HepG2 (cell line): ENCODE measurements at regions not wholly inside any gene's neighbourhood (a gene's known extent, or its start where the extent isn't known, plus 50 kb on each side); places are given as distances from the start of the nearest gene placed in this dataset.

Experiments
- ADNP ChIP-seq: sonication (generic); formaldehyde crosslinking; IDR thresholded peaks from 2 replicates; pipeline ENCODE4 v1.4.0; 2020; ENCODE audit warnings: missing genetic modification reagents
- ISX ChIP-seq: sonication (generic); formaldehyde crosslinking; conservative IDR thresholded peaks from 2 replicates; pipeline ENCODE4 v1.5.0; 2020; ENCODE audit warnings: missing genetic modification reagents
- PBX3 ChIP-seq: sonication (generic); formaldehyde crosslinking; IDR thresholded peaks from 2 replicates; pipeline ENCODE4 v1.8.1; 2023; ENCODE audit warnings: missing genetic modification reagents, inconsistent platforms, borderline replicate concordance
- ZBTB26 ChIP-seq: IDR thresholded peaks from 2 replicates; pipeline ENCODE4 v1.6.1; 2016; ENCODE audit warnings: missing compliant biosample characterization, missing genetic modification reagents, borderline replicate concordance
- ZFP1 ChIP-seq: IDR thresholded peaks from 2 replicates; pipeline ENCODE4 v1.6.1; 2016
- ZFP41 ChIP-seq: sonication (generic); formaldehyde crosslinking; IDR thresholded peaks from 2 replicates; pipeline ENCODE4 v1.4.0; 2020; ENCODE audit warnings: mild to moderate bottlenecking, missing genetic modification reagents, borderline replicate concordance
- ZNF276 ChIP-seq: sonication (generic); formaldehyde crosslinking; IDR thresholded peaks from 2 replicates; pipeline ENCODE4 v1.4.0; 2020; ENCODE audit warnings: mild to moderate bottlenecking, low read depth, missing genetic modification reagents
- ZNF44 ChIP-seq: sonication (generic); formaldehyde crosslinking; IDR thresholded peaks from 2 replicates; pipeline ENCODE4 v1.5.1; 2020; ENCODE audit warnings: mild to moderate bottlenecking, missing genetic modification reagents
- ZNF546 ChIP-seq: sonication (generic); formaldehyde crosslinking; conservative IDR thresholded peaks from 2 replicates; pipeline ENCODE4 v1.8.1; 2023; ENCODE audit warnings: mild to moderate bottlenecking, missing genetic modification reagents
- ZNF556 ChIP-seq: sonication (generic); formaldehyde crosslinking; IDR thresholded peaks from 2 replicates; pipeline ENCODE4 v1.4.0; 2020; ENCODE audit warnings: mild to moderate bottlenecking, missing genetic modification reagents, borderline replicate concordance
- ZNF557 ChIP-seq: sonication (generic); formaldehyde crosslinking; IDR thresholded peaks from 2 replicates; pipeline ENCODE4 v1.4.0; 2020; ENCODE audit warnings: missing genetic modification reagents
- ZNF7 ChIP-seq: IDR thresholded peaks from 2 replicates; pipeline ENCODE4 v1.6.1; 2016; ENCODE audit warnings: missing biosample characterization, missing genetic modification reagents
- TF ChIP-seq, protein P1 (sequence below): sonication (generic); formaldehyde crosslinking; IDR thresholded peaks from 2 replicates; pipeline ENCODE4 v1.4.0; 2020; ENCODE audit warnings: missing genetic modification reagents
- TF ChIP-seq, protein P2 (sequence below): sonication (generic); formaldehyde crosslinking; IDR thresholded peaks from 2 replicates; pipeline ENCODE4 v1.9.0; 2022; ENCODE audit warnings: low read depth, missing genetic modification reagents
- TF ChIP-seq, protein P3 (sequence below): sonication (generic); formaldehyde crosslinking; IDR thresholded peaks from 2 replicates; pipeline ENCODE4 v1.4.0; 2020; ENCODE audit warnings: mild to moderate bottlenecking, missing genetic modification reagents

- no peak for TF ChIP-seq ZBTB26 (CRISPR knock-in tag)
- no peak for TF ChIP-seq ZNF556 (CRISPR knock-in tag)
- no peak for TF ChIP-seq ADNP (CRISPR knock-in tag)
- no peak for TF ChIP-seq ISX (CRISPR knock-in tag)
- TF ChIP-seq ZNF276 (CRISPR knock-in tag), result no peak
- no peak for TF ChIP-seq ZNF44 (CRISPR knock-in tag)
- TF ChIP-seq, protein P1, sequence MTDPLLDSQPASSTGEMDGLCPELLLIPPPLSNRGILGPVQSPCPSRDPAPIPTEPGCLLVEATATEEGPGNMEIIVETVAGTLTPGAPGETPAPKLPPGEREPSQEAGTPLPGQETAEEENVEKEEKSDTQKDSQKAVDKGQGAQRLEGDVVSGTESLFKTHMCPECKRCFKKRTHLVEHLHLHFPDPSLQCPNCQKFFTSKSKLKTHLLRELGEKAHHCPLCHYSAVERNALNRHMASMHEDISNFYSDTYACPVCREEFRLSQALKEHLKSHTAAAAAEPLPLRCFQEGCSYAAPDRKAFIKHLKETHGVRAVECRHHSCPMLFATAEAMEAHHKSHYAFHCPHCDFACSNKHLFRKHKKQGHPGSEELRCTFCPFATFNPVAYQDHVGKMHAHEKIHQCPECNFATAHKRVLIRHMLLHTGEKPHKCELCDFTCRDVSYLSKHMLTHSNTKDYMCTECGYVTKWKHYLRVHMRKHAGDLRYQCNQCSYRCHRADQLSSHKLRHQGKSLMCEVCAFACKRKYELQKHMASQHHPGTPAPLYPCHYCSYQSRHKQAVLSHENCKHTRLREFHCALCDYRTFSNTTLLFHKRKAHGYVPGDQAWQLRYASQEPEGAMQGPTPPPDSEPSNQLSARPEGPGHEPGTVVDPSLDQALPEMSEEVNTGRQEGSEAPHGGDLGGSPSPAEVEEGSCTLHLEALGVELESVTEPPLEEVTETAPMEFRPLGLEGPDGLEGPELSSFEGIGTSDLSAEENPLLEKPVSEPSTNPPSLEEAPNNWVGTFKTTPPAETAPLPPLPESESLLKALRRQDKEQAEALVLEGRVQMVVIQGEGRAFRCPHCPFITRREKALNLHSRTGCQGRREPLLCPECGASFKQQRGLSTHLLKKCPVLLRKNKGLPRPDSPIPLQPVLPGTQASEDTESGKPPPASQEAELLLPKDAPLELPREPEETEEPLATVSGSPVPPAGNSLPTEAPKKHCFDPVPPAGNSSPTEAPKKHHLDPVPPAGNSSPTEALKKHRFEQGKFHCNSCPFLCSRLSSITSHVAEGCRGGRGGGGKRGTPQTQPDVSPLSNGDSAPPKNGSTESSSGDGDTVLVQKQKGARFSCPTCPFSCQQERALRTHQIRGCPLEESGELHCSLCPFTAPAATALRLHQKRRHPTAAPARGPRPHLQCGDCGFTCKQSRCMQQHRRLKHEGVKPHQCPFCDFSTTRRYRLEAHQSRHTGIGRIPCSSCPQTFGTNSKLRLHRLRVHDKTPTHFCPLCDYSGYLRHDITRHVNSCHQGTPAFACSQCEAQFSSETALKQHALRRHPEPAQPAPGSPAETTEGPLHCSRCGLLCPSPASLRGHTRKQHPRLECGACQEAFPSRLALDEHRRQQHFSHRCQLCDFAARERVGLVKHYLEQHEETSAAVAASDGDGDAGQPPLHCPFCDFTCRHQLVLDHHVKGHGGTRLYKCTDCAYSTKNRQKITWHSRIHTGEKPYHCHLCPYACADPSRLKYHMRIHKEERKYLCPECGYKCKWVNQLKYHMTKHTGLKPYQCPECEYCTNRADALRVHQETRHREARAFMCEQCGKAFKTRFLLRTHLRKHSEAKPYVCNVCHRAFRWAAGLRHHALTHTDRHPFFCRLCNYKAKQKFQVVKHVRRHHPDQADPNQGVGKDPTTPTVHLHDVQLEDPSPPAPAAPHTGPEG (CRISPR knock-in tag), result no peak
- TF ChIP-seq ZNF557 (CRISPR knock-in tag), result no peak
- TF ChIP-seq, protein P2, sequence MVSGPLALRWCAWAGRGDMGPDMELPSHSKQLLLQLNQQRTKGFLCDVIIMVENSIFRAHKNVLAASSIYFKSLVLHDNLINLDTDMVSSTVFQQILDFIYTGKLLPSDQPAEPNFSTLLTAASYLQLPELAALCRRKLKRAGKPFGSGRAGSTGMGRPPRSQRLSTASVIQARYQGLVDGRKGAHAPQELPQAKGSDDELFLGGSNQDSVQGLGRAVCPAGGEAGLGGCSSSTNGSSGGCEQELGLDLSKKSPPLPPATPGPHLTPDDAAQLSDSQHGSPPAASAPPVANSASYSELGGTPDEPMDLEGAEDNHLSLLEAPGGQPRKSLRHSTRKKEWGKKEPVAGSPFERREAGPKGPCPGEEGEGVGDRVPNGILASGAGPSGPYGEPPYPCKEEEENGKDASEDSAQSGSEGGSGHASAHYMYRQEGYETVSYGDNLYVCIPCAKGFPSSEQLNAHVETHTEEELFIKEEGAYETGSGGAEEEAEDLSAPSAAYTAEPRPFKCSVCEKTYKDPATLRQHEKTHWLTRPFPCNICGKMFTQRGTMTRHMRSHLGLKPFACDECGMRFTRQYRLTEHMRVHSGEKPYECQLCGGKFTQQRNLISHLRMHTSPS, result peak; percentile 35; the same call in 1 of the 2 replicates
- TF ChIP-seq, protein P3, sequence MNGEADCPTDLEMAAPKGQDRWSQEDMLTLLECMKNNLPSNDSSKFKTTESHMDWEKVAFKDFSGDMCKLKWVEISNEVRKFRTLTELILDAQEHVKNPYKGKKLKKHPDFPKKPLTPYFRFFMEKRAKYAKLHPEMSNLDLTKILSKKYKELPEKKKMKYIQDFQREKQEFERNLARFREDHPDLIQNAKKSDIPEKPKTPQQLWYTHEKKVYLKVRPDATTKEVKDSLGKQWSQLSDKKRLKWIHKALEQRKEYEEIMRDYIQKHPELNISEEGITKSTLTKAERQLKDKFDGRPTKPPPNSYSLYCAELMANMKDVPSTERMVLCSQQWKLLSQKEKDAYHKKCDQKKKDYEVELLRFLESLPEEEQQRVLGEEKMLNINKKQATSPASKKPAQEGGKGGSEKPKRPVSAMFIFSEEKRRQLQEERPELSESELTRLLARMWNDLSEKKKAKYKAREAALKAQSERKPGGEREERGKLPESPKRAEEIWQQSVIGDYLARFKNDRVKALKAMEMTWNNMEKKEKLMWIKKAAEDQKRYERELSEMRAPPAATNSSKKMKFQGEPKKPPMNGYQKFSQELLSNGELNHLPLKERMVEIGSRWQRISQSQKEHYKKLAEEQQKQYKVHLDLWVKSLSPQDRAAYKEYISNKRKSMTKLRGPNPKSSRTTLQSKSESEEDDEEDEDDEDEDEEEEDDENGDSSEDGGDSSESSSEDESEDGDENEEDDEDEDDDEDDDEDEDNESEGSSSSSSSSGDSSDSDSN (CRISPR knock-in tag), result no peak
- TF ChIP-seq PBX3 (CRISPR knock-in tag), result no peak
- TF ChIP-seq ZNF546 (CRISPR knock-in tag), result no peak
- no peak for TF ChIP-seq ZFP1 (CRISPR knock-in tag)
- TF ChIP-seq ZFP41, result no peak
- TF ChIP-seq ZNF7 (CRISPR knock-in tag), result no peak
Measured at GRCh38 chr1:2921970-2922686, 99.1 kb upstream of the ACTRT2 start (continued).
